ENCODE measurements at regions not wholly inside any gene's neighbourhood (a gene's known extent, or its start where the extent isn't known, plus 50 kb on each side); places are given as distances from the start of the nearest gene placed in this dataset.

GRCh38 chr15:91592567-91592966, 260.9 kb upstream of the SLCO3A1 start:
- H3K27me3 ChIP-seq, result peaks cover 0 to 5% (median 0%) of the 10 kb centered on the region in 9 donors
- H3K27ac ChIP-seq, result no peak overlapping the region
- no peak overlapping the region for H3K4me3 ChIP-seq
- WGBS, 4 donors, result 41 to 69% (median 57%) methylated on average over 2 of the region's 2 CpGs
- intact Hi-C loops (cut with DNase I), result no loop called here
- TF ChIP-seq POLR2A (IDR thresholded peaks at IDR 0.05), result no peak
- H3K36me3 ChIP-seq, result no peaks in the 10 kb centered on the region
- no peaks in the 10 kb centered on the region for H3K4me1 ChIP-seq
- H3K9me3 ChIP-seq, result no peaks in the 10 kb centered on the region
- DNase-seq (no peak), ATAC-seq (no peak)

- Histone ChIP-seq H3K4me3 (no peak overlapping the region), H3K27ac (no peak overlapping the region), H3K36me3 (no peaks in the 10 kb centered on the region), H3K9me3 (no peaks in the 10 kb centered on the region), H3K27me3 (peaks cover 0 to 5% (median 0%) of the 10 kb centered on the region in 9 donors), H3K4me1 (no peaks in the 10 kb centered on the region)
- intact Hi-C loops (cut with DNase I), result no loop called here
- ATAC-seq (no peak), DNase-seq (no peak)
- no peak for TF ChIP-seq POLR2A (IDR thresholded peaks at IDR 0.05)
- no peak for TF ChIP-seq CTCF (IDR thresholded peaks at IDR 0.05)
These were observed 260.4 kb upstream of the SLCO3A1 start for GRCh38 chr15:91593067-91593466.

- intact Hi-C loops (cut with DNase I), result no loop called here
- WGBS, 4 donors, result 50 to 63% (median 60%) methylated on average over 1 of the region's 1 CpG
These were observed 259.9 kb upstream of the SLCO3A1 start for GRCh38 chr15:91593653-91594052.

GRCh38 chr15:91599261-91599660, 254.2 kb upstream of the SLCO3A1 start:
- DNase-seq (no peak), ATAC-seq (no peak)
- TF ChIP-seq POLR2A (IDR thresholded peaks at IDR 0.05), result no peak
- no peak for TF ChIP-seq CTCF (IDR thresholded peaks at IDR 0.05)
- intact Hi-C loops (cut with DNase I), result no loop called here
- H3K4me1 ChIP-seq, result no peaks in the 10 kb centered on the region
- H3K27ac ChIP-seq, result no peak overlapping the region
- peaks cover 0 to 10% (median 0%) of the 10 kb centered on the region in 9 donors for H3K27me3 ChIP-seq
- 43 to 51% (median 50%) methylated on average over 3 of the region's 3 CpGs for WGBS, 4 donors
- H3K9me3 ChIP-seq, result no peaks in the 10 kb centered on the region
- H3K36me3 ChIP-seq, result no peaks in the 10 kb centered on the region
- no peak overlapping the region for H3K4me3 ChIP-seq

More at GRCh38 chr15:91593653-91594052, 259.9 kb upstream of the SLCO3A1 start:
- Histone ChIP-seq H3K27ac (no peak overlapping the region), H3K27me3 (peaks cover 0 to 5% (median 0%) of the 10 kb centered on the region in 9 donors), H3K36me3 (no peaks in the 10 kb centered on the region), H3K4me3 (no peak overlapping the region), H3K4me1 (no peaks in the 10 kb centered on the region), H3K9me3 (no peaks in the 10 kb centered on the region)
- TF ChIP-seq POLR2A (IDR thresholded peaks at IDR 0.05) (no peak), CTCF (IDR thresholded peaks at IDR 0.05) (no peak)
- no peak for DNase-seq
- no peak for ATAC-seq

- H3K9me3 ChIP-seq, result no peaks in the 10 kb centered on the region
- no peak overlapping the region for H3K4me3 ChIP-seq
- H3K36me3 ChIP-seq, result no peaks in the 10 kb centered on the region
- WGBS, 4 donors, result 71 to 84% (median 75%) methylated on average over 4 of the region's 4 CpGs
- intact Hi-C loops (cut with DNase I), result no loop called here
- ATAC-seq (no peak), DNase-seq (no peak)
- no peak overlapping the region for H3K27ac ChIP-seq
- peaks cover 0 to 7% (median 0%) of the 10 kb centered on the region in 9 donors for H3K27me3 ChIP-seq
- no peak for TF ChIP-seq CTCF (IDR thresholded peaks at IDR 0.05)
- TF ChIP-seq POLR2A (IDR thresholded peaks at IDR 0.05), result no peak
- H3K4me1 ChIP-seq, result no peaks in the 10 kb centered on the region
These were observed 250.0 kb upstream of the SLCO3A1 start for GRCh38 chr15:91603384-91604080.

Data from heart left ventricle (tissue), 16 donors.